NB4 (cell line): ENCODE measurements at regions not wholly inside any gene's neighbourhood (a gene's known extent, or its start where the extent isn't known, plus 50 kb on each side); places are given as distances from the start of the nearest gene placed in this dataset.

ENCODE experiments used
- DNase-seq: peaks from one replicate; pipeline ENCODE4 v3.0.0; 2010; ENCODE audit warnings: low read depth
- H3K4me3 ChIP-seq: one replicate; pipeline ENCODE4 v1.5.1; 2011; ENCODE audit warnings: mild to moderate bottlenecking, low read depth, low read length, moderate library complexity
- CTCF ChIP-seq: IDR thresholded peaks from one replicate; pipeline ENCODE4 v1.5.1; 2012; ENCODE audit warnings: low read depth, low read length
- MAX ChIP-seq: IDR thresholded peaks from 2 replicates; pipeline ENCODE4 v1.6.1; 2011; ENCODE audit warnings: low read depth, low read length
- MYC ChIP-seq: IDR thresholded peaks from 2 replicates; pipeline ENCODE4 v1.6.1; 2011; ENCODE audit warnings: low read depth, low read length
- POLR2A ChIP-seq: IDR thresholded peaks from 2 replicates; pipeline ENCODE4 v1.6.1; 2011; ENCODE audit warnings: mild to moderate bottlenecking; ENCODE audit not compliant: insufficient read length; ENCODE audit errors: extremely low read depth

GRCh38 chr4:125365731-125366130, 51.0 kb downstream of the FAT4 start:
- no peak overlapping the region for H3K4me3 ChIP-seq
- TF ChIP-seq POLR2A (no peak), CTCF (no peak), MYC (no peak), MAX (no peak)
- DNase-seq, result no peak

GRCh38 chr4:125368146-125368545, 53.4 kb downstream of the FAT4 start:
- TF ChIP-seq MAX (no peak), MYC (no peak)
- DNase-seq, result no peak
- H3K4me3 ChIP-seq, result no peak overlapping the region

- DNase-seq, result no peak
- TF ChIP-seq POLR2A, result no peak
- no peak for TF ChIP-seq MAX
- no peak for TF ChIP-seq CTCF
- TF ChIP-seq MYC, result no peak
- no peak overlapping the region for H3K4me3 ChIP-seq
Measured at GRCh38 chr4:125368671-125369081, 53.9 kb downstream of the FAT4 start.

GRCh38 chr4:125369098-125369497, 54.3 kb downstream of the FAT4 start:
- TF ChIP-seq CTCF (no peak), POLR2A (no peak), MYC (no peak), MAX (no peak)
- no peak for DNase-seq
- H3K4me3 ChIP-seq, result no peak overlapping the region

GRCh38 chr4:125370478-125370877, 55.7 kb downstream of the FAT4 start:
- no peak overlapping the region for H3K4me3 ChIP-seq
- DNase-seq, result no peak
- no peak for TF ChIP-seq POLR2A
- TF ChIP-seq MYC, result no peak
- TF ChIP-seq MAX, result no peak
- TF ChIP-seq CTCF, result no peak

- no peak overlapping the region for H3K4me3 ChIP-seq
- no peak for DNase-seq
- no peak for TF ChIP-seq MAX
- no peak for TF ChIP-seq CTCF
- no peak for TF ChIP-seq POLR2A
- TF ChIP-seq MYC, result no peak
Measured at GRCh38 chr4:125382995-125383394, 68.2 kb downstream of the FAT4 start.
